ENCODE measurements at regions not wholly inside any gene's neighbourhood (a gene's known extent, or its start where the extent isn't known, plus 50 kb on each side); places are given as distances from the start of the nearest gene placed in this dataset.

DNA sequence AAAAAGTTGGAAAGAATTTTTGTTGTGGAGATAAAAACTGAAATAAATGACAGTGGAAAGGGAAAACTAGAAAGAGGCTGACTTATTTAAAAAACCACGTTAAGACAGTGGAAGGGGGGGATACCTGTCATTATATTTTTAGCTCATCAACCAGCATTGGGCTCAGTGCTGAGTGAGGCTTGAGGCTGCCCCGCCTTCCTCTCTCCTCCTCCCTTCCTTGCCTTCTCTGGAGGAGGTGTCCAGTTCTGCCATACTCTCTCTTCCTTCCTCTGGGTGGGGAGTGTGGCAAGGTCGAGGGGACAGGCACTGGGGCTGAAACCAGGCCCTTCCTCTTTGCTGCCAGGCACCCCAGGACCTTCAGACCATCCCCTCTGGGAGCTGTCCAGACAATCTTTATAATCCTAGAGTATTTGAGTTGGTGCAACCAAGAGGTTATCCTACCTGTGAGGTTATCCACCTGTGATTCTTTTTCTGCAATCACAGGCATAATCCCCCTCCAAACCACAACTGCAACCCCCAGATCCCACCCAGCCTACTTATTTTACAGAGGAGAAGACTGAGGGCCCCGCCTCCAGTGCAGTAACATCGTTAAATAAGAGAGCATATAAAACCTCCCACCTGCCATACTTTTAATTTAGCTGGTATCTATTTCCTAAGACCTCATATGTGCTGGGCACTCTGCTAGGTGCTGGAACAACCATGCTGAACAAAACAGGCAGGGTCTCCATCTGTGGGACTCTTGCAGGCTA lies 578.5 kb downstream of the BUD13 start:
- H3K9ac ChIP-seq (ENCODE audit: low read length in 3 of 3): peak overlapping the region in 1 of 3 donors; percentile 51
- no peaks in the 10 kb centered on the region for H3K9me3 ChIP-seq (ENCODE audit: control insufficient read depth in 2 of 3, insufficient read depth in 1 of 3, low read length in 3 of 3)
- intact Hi-C loops (cut with DNase I): no loop called here
- H3K4me1 ChIP-seq (ENCODE audit: control insufficient read depth in 2 of 3, insufficient read depth in 2 of 3, low read depth in 1 of 3, low read length in 3 of 3): peaks cover 0 to 12% (median 11%) of the 10 kb centered on the region in 3 donors
- no peak for FAIRE-seq
- TF ChIP-seq CTCF (IDR thresholded peaks at IDR 0.05; ENCODE audit: borderline replicate concordance, extremely low read depth, insufficient read depth): no peak
- no peaks in the 10 kb centered on the region for H3K36me3 ChIP-seq (ENCODE audit: control insufficient read depth in 2 of 3, insufficient read depth in 3 of 3, low read length in 3 of 3)
- peak in 2 of 5 donors; percentile 34 to 62 for DNase-seq
- peak overlapping the region; percentile 63 to 84 (median 71) for H3K4me3 ChIP-seq (ENCODE audit: low read length in 3 of 3)
- H3K27me3 ChIP-seq (ENCODE audit: control insufficient read depth, insufficient read depth, low read length): no peaks in the 10 kb centered on the region
- peak overlapping the region; percentile 54 to 66 for H3K27ac ChIP-seq (ENCODE audit: low read depth in 2 of 2, low read length in 2 of 2)

DNA sequence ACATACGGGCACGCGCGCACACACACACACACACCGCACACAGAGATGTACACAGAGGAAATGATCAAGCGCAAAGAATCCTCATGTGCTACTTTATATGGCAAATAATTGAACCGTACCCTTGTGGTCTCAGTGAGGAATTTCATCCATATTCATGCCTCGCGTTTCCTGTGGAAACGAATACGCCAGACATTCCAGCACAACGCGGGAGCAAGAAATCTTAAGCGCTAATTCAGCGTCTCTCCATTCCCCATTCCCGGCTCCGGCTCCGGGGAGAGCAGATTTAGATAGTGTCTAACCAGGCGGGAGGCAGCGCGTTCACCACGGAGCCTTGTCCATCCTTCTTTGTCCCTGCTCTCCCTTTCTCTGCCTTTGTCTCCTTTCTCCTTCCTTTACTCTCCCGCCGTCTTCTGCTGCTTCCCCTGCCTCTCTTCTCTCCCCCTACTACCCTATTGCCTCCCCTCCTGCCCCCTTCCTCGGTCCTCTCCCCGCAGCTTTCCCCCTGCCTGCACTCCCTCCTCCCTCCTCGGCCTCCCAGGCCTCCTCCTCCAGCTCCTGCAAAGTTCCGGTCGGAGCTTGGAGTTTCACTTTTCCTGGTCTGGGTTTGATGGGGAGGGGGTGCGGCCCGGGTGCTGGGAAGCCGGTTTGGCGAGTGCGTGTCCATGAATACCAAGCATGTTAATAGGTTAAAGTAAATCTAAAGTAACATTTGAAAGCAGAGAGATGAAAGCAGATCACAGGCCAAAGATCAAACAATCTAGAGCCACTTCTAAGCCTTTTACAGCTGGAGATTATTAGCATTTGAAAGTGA lies 579.3 kb downstream of the BUD13 start:
- FAIRE-seq: peak; percentile 74
- Histone ChIP-seq H3K9ac (ENCODE audit: low read length in 3 of 3) (peak overlapping the region; percentile 0 to 75 (median 59)), H3K9me3 (ENCODE audit: control insufficient read depth in 2 of 3, insufficient read depth in 1 of 3, low read length in 3 of 3) (no peaks in the 10 kb centered on the region)

GRCh38 chr11:116192509-116193210 lies 580.1 kb downstream of the BUD13 start:
- no peak for TF ChIP-seq CTCF (IDR thresholded peaks at IDR 0.05; ENCODE audit: borderline replicate concordance, extremely low read depth, insufficient read depth)
- Histone ChIP-seq H3K27me3 (ENCODE audit: control insufficient read depth, insufficient read depth, low read length) (no peaks in the 10 kb centered on the region), H3K4me1 (ENCODE audit: control insufficient read depth in 2 of 3, insufficient read depth in 2 of 3, low read depth in 1 of 3, low read length in 3 of 3) (peaks cover 0 to 11% (median 9%) of the 10 kb centered on the region in 3 donors), H3K9me3 (ENCODE audit: control insufficient read depth in 2 of 3, insufficient read depth in 1 of 3, low read length in 3 of 3) (no peaks in the 10 kb centered on the region), H3K9ac (ENCODE audit: low read length in 3 of 3) (peak overlapping the region; percentile 5 to 57 (median 25)), H3K4me3 (ENCODE audit: low read length in 3 of 3) (peak overlapping the region; percentile 63 to 84 (median 71)), H3K36me3 (ENCODE audit: control insufficient read depth in 2 of 3, insufficient read depth in 3 of 3, low read length in 3 of 3) (no peaks in the 10 kb centered on the region), H3K27ac (ENCODE audit: low read depth in 2 of 2, low read length in 2 of 2) (peak overlapping the region; percentile 66 to 82)
- intact Hi-C loops (cut with DNase I): no loop called here
- FAIRE-seq: no peak
- peak in 3 of 5 donors; percentile 62 to 79 (median 67) for DNase-seq

More for the DNA sequence above, 579.3 kb downstream of the BUD13 start:
- TF ChIP-seq CTCF (IDR thresholded peaks at IDR 0.05; ENCODE audit: borderline replicate concordance, extremely low read depth, insufficient read depth): peak; percentile 13
- Histone ChIP-seq H3K27ac (ENCODE audit: low read depth in 2 of 2, low read length in 2 of 2) (peak overlapping the region; percentile 66 to 82), H3K4me3 (ENCODE audit: low read length in 3 of 3) (peak overlapping the region; percentile 63 to 84 (median 71)), H3K4me1 (ENCODE audit: control insufficient read depth in 2 of 3, insufficient read depth in 2 of 3, low read depth in 1 of 3, low read length in 3 of 3) (peaks cover 0 to 11% (median 9%) of the 10 kb centered on the region in 3 donors), H3K36me3 (ENCODE audit: control insufficient read depth in 2 of 3, insufficient read depth in 3 of 3, low read length in 3 of 3) (no peaks in the 10 kb centered on the region), H3K27me3 (ENCODE audit: control insufficient read depth, insufficient read depth, low read length) (no peaks in the 10 kb centered on the region)
- DNase-seq: peak; percentile 93 to 96 (median 93)
- intact Hi-C loops (cut with DNase I): no loop called here
